GM21367 (cell line): ENCODE measurements at regions not wholly inside any gene's neighbourhood (a gene's known extent, or its start where the extent isn't known, plus 50 kb on each side); places are given as distances from the start of the nearest gene placed in this dataset.

Source experiments
- ATAC-seq: cut with Tn5 transposase; IDR thresholded peaks from one replicate; pipeline ENCODE4 v1.9.1; 2021; ENCODE audit not compliant: unreplicated experiment

DNA sequence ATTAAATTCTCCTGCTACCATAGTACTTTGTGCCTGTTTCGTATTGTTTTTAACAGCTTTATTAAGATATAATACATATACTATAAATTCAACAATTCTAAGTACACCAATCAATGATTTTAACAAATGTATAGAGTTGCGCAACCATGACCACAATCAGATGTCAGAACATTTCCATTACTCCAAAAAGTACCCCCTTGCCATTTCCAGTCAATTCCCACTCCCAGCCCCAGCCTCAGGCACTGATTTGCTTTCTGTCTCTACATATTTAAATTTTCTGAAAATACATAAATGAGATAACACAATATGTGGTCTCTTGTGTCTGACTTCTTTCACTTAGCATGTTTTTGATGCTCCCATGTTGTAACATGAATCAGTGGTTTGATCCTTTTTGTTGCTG is 193.9 kb downstream of the FIGN start:
- no peak for ATAC-seq

GRCh38 chr2:163541495-163541894 is 194.3 kb downstream of the FIGN start:
- no peak for ATAC-seq

- ATAC-seq: no peak
Measured at GRCh38 chr2:163528640-163529217, 207.1 kb downstream of the FIGN start.

DNA sequence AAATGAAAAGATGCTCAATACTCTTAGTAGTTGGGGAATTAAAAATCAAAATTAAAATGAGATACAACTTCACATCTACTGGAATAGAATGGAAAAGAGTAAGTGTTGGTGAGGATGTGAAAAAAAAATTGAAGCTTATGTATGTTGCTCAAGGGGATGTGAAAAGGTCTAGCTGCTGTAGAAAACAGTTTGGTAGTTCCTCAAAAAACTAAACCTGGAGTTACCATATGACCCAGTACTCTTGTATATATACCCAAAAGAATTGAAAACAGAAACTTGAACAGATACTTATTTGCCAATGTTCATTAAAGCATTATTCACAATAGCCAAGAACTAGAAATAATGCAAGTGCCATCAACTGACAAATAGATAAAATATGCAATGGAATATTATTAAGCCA is 208.4 kb downstream of the FIGN start:
- no peak for ATAC-seq

DNA sequence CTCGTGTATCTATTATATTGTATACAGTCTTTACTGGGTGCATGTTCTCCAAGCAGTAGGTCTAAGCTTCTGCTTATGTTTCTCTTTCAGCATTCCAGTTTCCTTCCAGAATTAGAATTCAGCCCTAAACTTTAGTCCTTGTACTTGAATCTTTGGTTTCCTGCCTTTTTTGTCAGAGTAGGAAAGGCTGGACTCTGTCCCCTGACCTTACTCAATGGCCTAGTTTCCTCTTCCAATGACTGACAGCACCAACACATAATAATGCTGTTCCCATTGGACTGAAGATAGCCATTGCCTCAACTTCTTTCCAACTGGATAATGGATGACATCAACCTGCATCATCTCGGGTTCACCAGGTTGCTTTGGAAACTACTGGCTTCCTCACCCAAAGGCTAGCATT is 217.0 kb downstream of the FIGN start:
- no peak for ATAC-seq

- no peak for ATAC-seq
Measured at GRCh38 chr2:163515836-163516235, 220.0 kb downstream of the FIGN start.

DNA sequence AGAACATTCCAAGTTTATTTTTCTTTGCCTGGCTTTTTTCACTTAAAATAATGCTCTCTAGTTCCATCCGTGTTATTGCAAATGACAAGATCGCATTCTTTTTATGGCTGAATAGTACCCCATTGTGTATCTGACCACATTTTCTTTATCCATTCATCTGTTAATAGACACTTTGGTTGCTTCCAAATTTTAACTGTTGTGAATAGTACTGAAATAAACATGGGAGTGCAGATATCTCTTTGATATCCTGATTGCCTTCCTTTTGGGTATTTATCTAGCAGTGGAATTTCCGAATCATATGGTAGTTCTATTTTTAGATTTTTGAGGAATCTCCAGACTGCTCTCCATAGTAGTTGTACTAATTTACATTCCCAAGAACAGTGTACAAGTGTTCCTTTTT is 230.5 kb downstream of the FIGN start:
- no peak for ATAC-seq

- no peak for ATAC-seq
Measured at GRCh38 chr2:163493359-163494298, 242.2 kb downstream of the FIGN start.

- no peak for ATAC-seq
Measured at GRCh38 chr2:163491850-163492249, 244.0 kb downstream of the FIGN start.

- ATAC-seq: no peak
Measured at GRCh38 chr2:163490281-163490680, 245.5 kb downstream of the FIGN start.

- no peak for ATAC-seq
Measured at GRCh38 chr2:163481515-163481914, 254.3 kb downstream of the FIGN start.

DNA sequence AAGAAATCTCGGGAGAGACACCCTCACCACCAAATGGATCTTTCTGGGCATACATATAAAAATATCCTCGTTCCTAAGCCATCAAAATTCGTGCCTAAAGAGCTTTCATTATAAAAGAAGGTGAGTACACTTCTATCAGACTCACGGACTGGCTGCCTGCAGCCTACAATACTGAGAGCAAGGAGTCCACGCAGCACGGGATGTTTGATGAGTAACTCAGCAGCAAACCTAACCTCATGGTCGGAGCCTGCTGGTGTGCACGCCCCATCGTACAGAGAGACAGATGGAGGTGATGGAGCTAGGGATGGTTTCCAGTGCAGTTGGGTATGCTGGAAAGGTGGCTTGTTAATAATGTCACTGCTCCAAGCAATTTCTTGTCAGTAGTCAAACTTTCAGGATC is 256.2 kb downstream of the FIGN start:
- no peak for ATAC-seq

DNA sequence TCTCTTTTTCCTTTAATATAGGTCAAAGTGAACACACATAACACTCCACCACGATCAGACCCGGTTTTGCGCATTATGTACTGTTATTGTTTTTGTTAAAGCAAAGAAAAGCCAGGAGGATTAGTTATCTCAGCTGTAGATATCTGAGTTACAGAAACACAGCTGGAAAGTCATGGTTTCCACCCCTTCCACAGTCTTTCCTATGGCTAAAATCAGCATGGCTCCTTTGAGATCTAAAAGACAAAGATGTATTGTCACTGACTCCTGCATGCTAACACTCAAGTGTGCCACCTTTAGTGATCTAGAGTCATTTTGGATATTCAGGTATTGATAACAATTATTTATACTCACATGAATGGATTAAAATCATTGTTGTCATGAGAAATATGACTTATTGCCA is 260.0 kb downstream of the FIGN start:
- ATAC-seq: no peak

DNA sequence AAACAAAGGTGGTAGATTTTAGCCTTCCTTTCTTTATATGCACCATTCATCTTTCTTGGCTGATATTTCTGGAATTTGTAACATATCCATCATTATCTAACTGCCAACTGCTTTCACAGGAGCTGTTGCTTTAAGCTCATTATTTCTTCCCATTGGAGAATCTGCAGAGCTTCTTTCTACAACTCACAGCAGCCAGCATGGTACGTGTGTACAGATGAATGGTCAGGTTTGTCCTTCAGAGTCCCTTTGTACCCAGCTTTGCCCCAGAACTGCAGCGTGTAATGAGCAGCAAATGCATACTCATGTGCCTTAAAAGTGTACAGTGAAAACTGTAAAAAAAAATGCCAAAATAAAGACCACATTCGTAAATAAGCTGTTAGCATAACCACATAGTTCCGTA is 260.9 kb downstream of the FIGN start:
- ATAC-seq: no peak

GRCh38 chr2:163474319-163474744 is 261.5 kb downstream of the FIGN start:
- ATAC-seq: no peak

GRCh38 chr2:163471947-163472346 is 263.9 kb downstream of the FIGN start:
- no peak for ATAC-seq

GRCh38 chr2:163469561-163469962 is 266.2 kb downstream of the FIGN start:
- ATAC-seq: no peak

DNA sequence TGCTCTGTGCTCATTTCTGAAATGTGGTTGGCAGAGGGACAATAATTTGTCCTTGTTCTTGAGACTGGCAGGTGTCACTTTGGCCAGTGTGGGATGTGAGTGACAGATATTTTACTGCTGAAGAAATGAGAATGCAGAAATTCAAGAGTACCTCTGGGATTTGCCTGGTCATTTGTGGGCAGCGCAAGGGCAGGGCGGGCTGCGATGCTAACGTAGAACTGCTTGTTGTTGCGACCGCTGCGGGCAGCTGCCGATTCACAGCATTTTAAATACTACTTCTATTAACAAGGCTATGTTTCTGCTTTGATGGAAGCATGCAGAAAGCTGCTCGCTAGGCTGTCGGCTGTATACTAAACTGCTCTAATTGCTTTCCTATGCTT is 268.6 kb downstream of the FIGN start:
- no peak for ATAC-seq

DNA sequence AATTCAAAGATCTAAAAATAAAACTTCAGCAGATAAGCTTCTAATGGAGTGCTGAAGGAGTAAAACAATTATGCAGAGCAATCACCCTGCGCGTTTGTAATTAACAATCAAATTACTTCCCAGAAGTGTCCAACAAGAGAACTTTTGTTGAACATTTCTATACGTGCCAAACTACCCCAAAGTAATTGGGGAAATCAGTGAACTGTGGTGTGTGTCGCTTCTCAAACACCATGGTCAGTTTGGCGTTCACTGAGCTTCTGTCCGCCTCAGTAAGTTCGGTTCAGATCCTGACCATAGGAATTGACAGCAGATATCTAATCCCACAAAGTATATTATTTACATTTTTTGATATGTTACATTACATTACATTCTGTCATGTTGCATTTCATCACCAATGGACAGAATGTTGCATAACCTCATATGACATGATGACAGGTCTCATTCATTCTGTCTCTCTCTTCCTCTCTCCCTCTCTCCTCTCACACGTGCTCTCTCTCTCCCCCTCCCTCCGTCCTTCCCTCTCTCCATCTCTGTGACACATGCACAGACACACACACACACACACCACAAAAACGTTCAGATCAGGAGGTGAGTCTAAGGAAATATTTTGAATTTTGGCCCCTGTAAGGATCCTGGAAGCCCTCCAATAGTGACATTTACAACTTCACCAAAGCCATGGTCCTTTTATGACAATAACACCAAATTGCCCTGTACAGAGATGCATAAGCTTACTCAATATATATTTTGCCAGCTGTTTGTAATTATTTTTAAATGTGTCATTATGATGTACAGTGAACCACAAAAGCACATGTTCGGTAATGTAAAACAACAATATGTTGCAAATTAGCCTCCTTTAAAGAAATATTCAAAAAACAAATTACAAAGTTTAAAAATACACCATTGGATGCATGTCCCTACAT is 269.2 kb downstream of the FIGN start:
- ATAC-seq: no peak

DNA sequence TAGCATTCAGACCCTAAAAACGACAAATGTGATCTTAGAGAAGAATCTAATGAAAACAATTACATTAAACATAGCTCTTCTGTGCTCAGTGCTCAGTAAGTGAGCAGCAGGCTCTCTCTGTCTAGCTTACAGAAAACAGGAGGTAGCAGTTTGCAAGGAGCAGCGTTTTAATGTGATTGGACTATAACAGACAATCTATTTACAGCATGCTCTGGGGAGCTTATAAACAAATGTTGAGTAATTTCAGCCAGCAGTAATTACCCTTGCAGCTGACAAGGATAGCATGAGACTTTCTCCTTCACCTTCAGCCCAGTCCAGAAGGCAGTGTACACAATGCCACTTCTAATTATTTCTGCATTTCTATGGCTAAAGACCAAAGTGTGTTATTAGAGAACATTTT is 270.4 kb downstream of the FIGN start:
- ATAC-seq: no peak

- no peak for ATAC-seq
Measured at GRCh38 chr2:163463411-163463810, 272.4 kb downstream of the FIGN start.

GRCh38 chr2:163462993-163463392 is 272.8 kb downstream of the FIGN start:
- no peak for ATAC-seq
